ENCODE measurements at regions not wholly inside any gene's neighbourhood (a gene's known extent, or its start where the extent isn't known, plus 50 kb on each side); places are given as distances from the start of the nearest gene placed in this dataset.

- Histone ChIP-seq H3K27ac (no peak overlapping the region), H3K9me3 (no peaks in the 10 kb centered on the region), H3K36me3 (no peaks in the 10 kb centered on the region), H3K4me3 (no peak overlapping the region), H3K27me3 (no peaks in the 10 kb centered on the region), H3K4me1 (no peaks in the 10 kb centered on the region)
- no peak for DNase-seq
- intact Hi-C loops (cut with DNase I; ENCODE audit: low total_unique reads), result no loop called here
- no peak for TF ChIP-seq EP300 (IDR thresholded peaks at IDR 0.05)
- TF ChIP-seq POLR2AphosphoS5 (IDR thresholded peaks at IDR 0.05), result no peak
- 71 to 83% (median 77%) methylated on average over 6 of the region's 6 CpGs for WGBS, 5 donors
These were observed 448.7 kb downstream of the CMPK2 start for GRCh38 chr2:6417050-6417449.

- WGBS, 5 donors, result 10 to 47% (median 23%) methylated on average over 1 of the region's 1 CpG
- Histone ChIP-seq H3K4me1 (no peaks in the 10 kb centered on the region), H3K4me3 (no peak overlapping the region), H3K36me3 (no peaks in the 10 kb centered on the region), H3K27me3 (no peaks in the 10 kb centered on the region), H3K27ac (no peak overlapping the region), H3K9me3 (no peaks in the 10 kb centered on the region)
- intact Hi-C loops (cut with DNase I; ENCODE audit: low total_unique reads), result no loop called here
- DNase-seq, result no peak
- TF ChIP-seq EP300 (IDR thresholded peaks at IDR 0.05) (no peak), POLR2AphosphoS5 (IDR thresholded peaks at IDR 0.05) (no peak), CTCF (IDR thresholded peaks at IDR 0.05) (no peak), POLR2A (IDR thresholded peaks at IDR 0.05) (no peak)
These were observed 447.4 kb downstream of the CMPK2 start for GRCh38 chr2:6418291-6418690.

- Histone ChIP-seq H3K4me1 (no peaks in the 10 kb centered on the region), H3K9me3 (no peaks in the 10 kb centered on the region), H3K27me3 (no peaks in the 10 kb centered on the region), H3K36me3 (no peaks in the 10 kb centered on the region), H3K4me3 (no peak overlapping the region), H3K27ac (no peak overlapping the region)
- TF ChIP-seq CTCF (IDR thresholded peaks at IDR 0.05) (no peak), EP300 (IDR thresholded peaks at IDR 0.05) (no peak), POLR2AphosphoS5 (IDR thresholded peaks at IDR 0.05) (no peak), POLR2A (IDR thresholded peaks at IDR 0.05) (no peak)
- DNase-seq, result no peak
- WGBS, 5 donors, result 79 to 90% (median 86%) methylated on average over 12 of the region's 12 CpGs
- intact Hi-C loops (cut with DNase I; ENCODE audit: low total_unique reads), result no loop called here
These were observed 444.5 kb downstream of the CMPK2 start for GRCh38 chr2:6421138-6421730.

GRCh38 chr2:6421888-6422287 is 443.8 kb downstream of the CMPK2 start:
- DNase-seq, result no peak
- Histone ChIP-seq H3K4me1 (no peaks in the 10 kb centered on the region), H3K27ac (no peak overlapping the region), H3K27me3 (no peaks in the 10 kb centered on the region), H3K36me3 (no peaks in the 10 kb centered on the region), H3K9me3 (no peaks in the 10 kb centered on the region), H3K4me3 (no peak overlapping the region)
- no peak for TF ChIP-seq POLR2AphosphoS5 (IDR thresholded peaks at IDR 0.05)
- intact Hi-C loops (cut with DNase I; ENCODE audit: low total_unique reads), result no loop called here
- 68 to 79% (median 73%) methylated on average over 4 of the region's 4 CpGs for WGBS, 5 donors

- no peak overlapping the region for H3K4me3 ChIP-seq
- no peaks in the 10 kb centered on the region for H3K36me3 ChIP-seq
- no peaks in the 10 kb centered on the region for H3K4me1 ChIP-seq
- intact Hi-C loops (cut with DNase I; ENCODE audit: low total_unique reads), result no loop called here
- H3K9me3 ChIP-seq, result peaks cover 0 to 4% (median 0%) of the 10 kb centered on the region in 4 donors
- no peaks in the 10 kb centered on the region for H3K27me3 ChIP-seq
- TF ChIP-seq CTCF (IDR thresholded peaks at IDR 0.05), result no peak
- TF ChIP-seq EP300 (IDR thresholded peaks at IDR 0.05), result no peak
- no peak for TF ChIP-seq POLR2A (IDR thresholded peaks at IDR 0.05)
- TF ChIP-seq POLR2AphosphoS5 (IDR thresholded peaks at IDR 0.05), result no peak
- H3K27ac ChIP-seq, result no peak overlapping the region
- 60 to 90% (median 83%) methylated on average over 1 of the region's 1 CpG for WGBS, 5 donors
- no peak for DNase-seq
These were observed 442.6 kb downstream of the CMPK2 start for GRCh38 chr2:6423157-6423556.
